NCI-H2196 (cell line): ENCODE measurements at regions not wholly inside any gene's neighbourhood (a gene's known extent, or its start where the extent isn't known, plus 50 kb on each side); places are given as distances from the start of the nearest gene placed in this dataset.
"Not testable (repeated sequence)": the region's sequence is repeated elsewhere in the genome, so short reads cannot be mapped to it uniquely, and the experiment has no call there.

ENCODE experiments used
- DNase-seq: peaks from one replicate; lab custom pipeline; 2025; ENCODE audit not compliant: unreplicated experiment; lab: John Stamatoyannopoulos, UW

- no peak for DNase-seq
Measured at GRCh38 chr4:111020961-111021360, 398.1 kb upstream of the PITX2 start.

- no peak for DNase-seq
Measured at GRCh38 chr4:111022758-111023157, 399.9 kb upstream of the PITX2 start.

DNA sequence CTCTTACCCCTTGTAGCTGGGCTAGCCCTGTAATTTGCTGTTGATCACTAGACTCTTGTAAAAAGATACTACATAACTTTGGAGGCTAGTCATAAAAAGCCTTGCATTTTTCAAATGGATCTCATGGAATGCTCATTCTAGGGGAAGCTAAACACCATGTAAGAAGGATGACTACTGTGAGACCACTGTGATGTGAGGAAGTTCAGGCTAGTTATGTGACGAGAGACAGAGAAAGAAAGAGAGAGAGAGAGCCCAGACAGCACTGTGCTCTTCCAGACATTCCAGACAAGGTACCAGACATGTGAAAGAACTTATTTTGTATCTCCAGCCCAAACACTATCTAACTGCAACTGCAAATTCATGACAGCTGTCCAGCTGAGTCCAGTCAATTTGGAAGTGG is 404.6 kb upstream of the PITX2 start:
- no peak for DNase-seq

- no peak for DNase-seq
Measured at GRCh38 chr4:111028795-111029194, 405.9 kb upstream of the PITX2 start.

GRCh38 chr4:111031001-111031579 is 408.2 kb upstream of the PITX2 start:
- DNase-seq: no peak

DNA sequence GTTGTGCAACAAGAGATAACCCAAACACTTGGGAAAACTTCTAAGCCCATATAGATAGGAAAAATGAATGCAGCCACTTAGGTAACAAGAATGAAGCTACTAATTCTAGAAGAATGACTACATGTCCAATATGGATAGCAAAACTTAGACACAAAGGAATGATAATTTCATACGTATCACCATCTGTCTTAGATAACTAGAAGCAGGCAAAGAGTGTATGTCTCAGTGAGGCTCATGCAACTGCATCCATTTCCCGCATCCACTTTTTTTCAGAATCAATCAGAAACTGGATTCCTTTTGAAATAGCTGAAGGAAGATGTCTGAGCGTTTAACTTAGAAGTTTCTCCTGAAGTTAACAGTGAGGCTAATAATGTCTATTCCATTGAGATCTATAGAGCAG is 408.7 kb upstream of the PITX2 start:
- no peak for DNase-seq

GRCh38 chr4:111037591-111038360 is 414.9 kb upstream of the PITX2 start:
- DNase-seq: no peak

DNA sequence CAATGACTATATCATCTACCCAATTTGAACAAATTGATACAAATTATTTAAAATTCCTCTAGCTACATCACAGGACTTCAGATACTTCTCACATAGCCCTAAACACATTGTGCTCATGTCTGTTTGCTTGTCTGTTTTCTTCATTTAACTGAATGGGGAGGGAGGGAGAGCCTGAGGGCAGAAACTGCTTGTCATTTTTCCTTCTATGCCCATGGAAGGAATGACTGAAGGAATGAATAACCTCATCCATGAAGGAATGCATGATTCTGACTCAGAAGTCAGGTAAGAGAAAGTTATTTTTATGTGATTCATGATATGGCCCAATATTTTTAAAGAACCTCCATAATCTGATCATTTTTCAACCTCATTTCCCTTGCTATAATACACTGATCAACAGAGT is 418.0 kb upstream of the PITX2 start:
- DNase-seq: no peak

DNA sequence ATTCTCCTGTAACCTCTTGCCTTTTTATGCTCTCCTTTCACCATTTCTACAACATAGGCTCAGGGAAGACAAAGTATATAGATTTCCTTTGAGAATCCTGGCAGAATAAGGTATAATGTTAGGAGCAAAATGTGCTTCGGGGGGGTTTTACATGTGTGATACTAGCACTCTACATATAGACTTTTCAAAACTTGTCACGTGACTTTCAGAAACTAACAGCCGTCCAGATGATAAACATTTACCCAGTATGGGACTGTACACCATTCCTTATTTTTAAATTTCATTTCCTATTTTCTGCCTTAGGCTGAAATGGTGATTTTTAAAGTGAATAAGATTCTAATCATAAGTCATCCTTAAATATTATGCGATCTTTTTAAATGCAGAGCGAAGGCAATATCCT is 420.4 kb upstream of the PITX2 start:
- no peak for DNase-seq

GRCh38 chr4:111045992-111046391 is 423.1 kb upstream of the PITX2 start:
- DNase-seq: no peak

DNA sequence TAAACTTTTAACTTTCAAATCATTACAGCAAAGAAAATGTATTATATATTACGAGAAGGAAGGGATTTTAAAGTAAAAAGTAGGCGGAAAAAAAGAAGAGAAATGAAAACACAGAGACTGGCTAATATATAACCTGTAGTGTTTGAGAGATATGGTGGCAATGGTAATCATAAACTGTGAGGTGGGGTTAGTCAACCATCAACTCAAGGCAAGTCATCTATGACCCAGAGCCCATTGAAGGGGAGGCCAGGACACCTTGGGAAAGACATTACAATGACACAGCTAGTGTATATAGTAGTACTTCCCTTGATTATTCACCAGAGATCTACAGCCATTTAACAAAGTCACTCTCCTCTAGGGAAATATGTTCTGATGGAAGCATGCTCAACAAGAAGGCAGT is 423.9 kb upstream of the PITX2 start:
- DNase-seq: no peak

DNA sequence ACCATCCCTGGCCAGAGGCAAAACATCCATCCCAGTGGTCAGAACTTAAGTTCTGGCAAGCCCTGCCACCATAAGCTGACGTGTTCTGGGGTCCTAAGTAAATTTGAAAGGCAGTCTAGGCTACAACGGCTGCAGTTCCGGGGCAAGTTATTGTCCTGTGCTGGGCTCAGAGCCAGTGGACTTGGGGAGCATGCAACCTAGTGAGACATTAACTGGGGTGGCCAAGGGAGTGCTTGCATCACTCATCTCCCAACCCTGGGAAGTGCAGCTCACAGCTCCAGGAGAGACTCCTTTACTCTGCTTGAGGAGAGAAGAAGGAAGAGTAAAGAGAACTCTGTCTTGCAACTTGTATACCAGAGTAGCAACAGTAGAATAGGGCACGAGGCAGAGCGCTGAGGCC is 425.4 kb upstream of the PITX2 start:
- no peak for DNase-seq

- no peak for DNase-seq
Measured at GRCh38 chr4:111064342-111064993, 441.6 kb upstream of the PITX2 start.

DNA sequence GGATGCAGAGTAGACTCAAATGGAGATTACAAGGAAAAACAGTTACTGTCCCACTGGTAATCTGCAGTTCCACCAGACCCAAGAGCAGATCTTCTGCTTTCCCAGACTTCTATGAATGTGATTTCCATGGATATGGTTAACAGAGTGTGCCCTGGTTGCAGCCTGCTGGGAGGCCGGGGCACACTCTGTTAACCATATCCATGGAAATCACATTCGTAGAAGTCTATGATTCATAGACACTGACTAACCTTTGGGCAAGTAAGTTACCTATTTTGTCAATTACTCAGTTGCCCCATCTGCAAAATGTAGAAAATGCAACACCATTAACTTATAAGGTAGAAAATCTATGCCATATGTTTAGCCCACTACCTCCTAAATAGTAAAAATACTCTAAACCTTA is 443.1 kb upstream of the PITX2 start:
- no peak for DNase-seq

DNA sequence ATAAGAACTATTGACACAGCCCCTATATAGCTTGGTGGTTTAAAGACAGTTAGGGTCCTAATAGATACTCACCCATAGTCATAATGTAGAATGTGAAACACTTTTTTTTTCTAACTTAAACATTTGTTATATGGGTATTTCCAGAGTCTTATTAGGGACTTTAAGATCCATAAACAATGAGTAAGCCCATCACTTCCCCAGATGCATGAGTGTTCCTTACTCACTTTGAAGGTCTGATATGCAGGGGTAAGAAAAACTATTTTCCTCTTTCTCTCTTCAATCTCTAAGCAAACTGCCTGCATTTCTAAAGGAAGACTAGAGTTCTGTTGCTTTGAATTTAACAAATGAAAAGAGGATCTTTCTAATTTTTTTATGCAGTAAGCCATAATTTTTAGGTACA is 443.6 kb upstream of the PITX2 start:
- no peak for DNase-seq

DNA sequence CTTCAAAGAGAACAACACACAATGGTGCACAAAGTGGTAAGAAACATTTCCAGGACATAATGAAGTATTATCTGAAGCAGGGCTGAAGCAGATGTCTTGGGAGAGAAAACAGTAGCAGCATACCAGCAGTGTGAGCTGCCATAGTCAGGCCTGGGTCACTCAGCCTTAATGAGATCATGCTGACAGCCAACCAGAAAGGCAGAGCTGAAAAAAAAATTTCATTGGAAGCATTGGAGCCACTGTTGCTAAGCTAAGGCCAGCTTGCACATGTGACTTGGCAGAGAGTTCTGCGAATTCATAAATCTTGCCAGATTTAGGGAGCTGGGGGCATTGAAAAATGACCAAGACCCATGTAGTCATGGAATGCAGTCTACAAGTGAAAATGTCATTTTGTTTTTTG is 444.0 kb upstream of the PITX2 start:
- no peak for DNase-seq

- DNase-seq: no peak
Measured at GRCh38 chr4:111068883-111069282, 446.0 kb upstream of the PITX2 start.

- no peak for DNase-seq
Measured at GRCh38 chr4:111070390-111070789, 447.5 kb upstream of the PITX2 start.

DNA sequence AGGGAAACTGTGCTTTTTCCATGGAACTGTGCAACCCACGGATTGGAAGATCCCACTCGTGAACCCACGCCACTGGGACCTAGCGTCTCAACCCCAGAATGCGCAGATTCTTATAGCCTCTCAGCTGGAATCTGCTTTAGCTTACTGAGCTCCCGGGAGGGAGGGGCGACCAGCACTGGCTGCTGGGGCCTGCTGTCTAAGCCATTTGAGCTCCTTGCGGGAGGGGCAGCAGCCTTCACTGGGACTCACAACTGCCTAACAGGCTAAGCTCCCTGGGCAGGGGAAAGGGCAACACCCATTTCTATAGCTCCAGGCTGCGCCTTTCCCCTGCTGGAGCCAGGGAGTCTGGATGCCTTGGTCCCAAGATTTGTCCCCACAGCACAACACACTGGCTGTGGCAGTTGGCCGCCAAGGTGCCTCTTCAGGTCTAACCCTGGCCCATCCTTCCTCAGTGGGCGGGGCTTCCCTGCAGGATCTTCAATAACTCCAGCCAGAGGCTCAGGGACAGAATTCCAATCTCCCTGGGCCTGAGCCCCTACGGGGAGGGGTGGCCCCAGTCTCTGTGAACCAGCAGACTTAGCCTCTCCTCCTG is 451.7 kb upstream of the PITX2 start:
- no peak for DNase-seq

DNA sequence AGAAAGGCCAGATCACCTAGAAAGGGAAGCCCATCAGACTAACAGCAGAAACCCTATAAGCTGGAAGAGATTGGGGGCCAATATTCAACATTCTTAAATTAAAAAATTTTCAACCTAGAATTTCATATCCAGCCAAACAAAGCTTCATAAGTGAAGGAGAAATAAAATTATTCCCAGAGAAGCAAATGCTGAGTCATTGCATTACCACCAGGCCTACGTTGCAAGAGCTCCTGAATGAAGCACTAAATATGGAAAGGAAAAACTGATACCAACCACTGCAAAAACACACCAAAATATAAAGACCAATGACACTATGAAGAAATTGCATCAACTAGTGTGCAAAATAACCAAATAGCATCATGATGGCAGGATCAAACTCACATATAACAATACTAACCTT is 453.4 kb upstream of the PITX2 start:
- not testable (repeated sequence) for DNase-seq

DNA sequence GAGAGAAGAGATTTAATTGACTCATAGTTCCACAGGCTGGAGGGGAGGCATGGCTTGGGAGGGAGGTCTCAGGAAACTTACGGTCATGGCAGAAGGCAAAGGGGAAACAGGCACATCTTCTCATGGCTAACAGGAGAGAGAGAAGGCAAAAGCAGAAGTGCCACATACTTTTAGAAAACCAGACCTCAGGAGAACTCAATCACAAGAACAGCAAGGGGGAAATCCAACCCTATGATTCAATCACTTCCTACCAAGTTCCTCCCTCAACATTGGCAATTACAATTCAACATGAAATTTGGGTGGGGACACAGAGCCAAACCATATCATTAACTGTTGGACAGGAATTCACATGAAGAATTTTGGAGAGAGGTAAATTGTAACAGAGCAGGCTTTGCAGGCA is 485.3 kb upstream of the PITX2 start:
- DNase-seq: no peak

GRCh38 chr4:111113591-111113990 is 490.7 kb upstream of the PITX2 start:
- no peak for DNase-seq
